Right renal pelvis (tissue), 4 donors: ENCODE measurements at regions not wholly inside any gene's neighbourhood (a gene's known extent, or its start where the extent isn't known, plus 50 kb on each side); places are given as distances from the start of the nearest gene placed in this dataset.

Experiments used
- DNase-seq, 4 donors: peaks; one replicate each; pipeline ENCODE4 v3.0.0-alpha.2; 2013; ENCODE audit warnings: low read depth in 4 of 4, low spot score in 3 of 4, missing footprints in 1 of 4

DNA sequence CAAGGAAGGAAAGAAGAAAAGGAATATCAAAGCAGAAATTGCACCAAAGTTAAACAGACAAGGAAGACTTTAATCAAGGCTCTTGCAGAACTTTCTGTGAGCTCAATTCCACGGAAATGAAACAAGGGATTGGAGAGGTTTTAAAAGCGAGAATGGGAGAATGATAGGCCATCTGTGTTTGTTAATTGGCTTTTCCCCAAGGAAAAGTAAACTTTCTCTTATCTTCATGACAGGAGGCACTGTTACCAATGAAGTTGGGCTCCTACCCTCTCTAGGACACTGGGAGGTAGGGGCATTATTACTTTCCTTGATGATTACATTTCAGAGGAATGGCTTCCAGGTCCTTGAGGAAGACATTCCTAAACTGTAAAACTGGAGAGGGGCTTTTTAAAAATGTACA lies 328.8 kb upstream of the NWD2 start:
- DNase-seq = no peak

- DNase-seq = no peak
Measured at GRCh38 chr4:36917413-36917812, 327.1 kb upstream of the NWD2 start.

GRCh38 chr4:36919721-36920120 lies 324.8 kb upstream of the NWD2 start:
- DNase-seq = no peak

DNA sequence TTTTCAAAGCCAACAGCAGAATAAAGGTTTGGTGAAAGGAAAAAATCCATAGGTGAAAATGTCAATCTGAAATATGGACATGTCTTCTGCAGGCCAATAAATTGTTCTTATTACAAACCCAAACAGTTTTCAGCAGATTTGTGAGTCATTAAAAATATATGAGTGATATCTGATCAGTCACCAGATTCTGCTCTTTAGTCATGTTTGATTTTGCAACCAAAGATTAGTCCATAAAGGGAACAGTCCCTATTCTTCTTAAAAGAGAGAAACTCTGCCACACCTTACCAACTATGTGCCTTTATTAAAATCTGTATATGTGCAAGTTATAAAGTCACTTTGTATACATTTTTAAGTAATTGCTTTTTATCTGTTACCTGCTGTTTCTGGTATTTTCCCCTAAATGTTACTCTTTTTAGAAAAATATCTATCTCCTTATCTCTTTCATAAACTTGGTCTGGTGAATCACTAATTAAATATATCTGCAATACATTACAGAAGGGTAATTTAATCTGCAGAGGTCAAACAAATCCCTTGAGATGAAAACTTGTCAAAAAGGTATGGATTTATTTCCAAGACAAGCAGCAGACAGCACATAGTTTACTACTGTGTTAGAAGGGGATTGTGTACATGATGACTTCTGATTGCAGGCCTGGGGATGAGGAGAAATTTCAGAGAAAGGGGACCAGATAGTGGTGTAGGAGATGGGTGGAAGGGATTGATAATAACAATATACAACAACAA lies 322.9 kb upstream of the NWD2 start:
- no peak for DNase-seq

DNA sequence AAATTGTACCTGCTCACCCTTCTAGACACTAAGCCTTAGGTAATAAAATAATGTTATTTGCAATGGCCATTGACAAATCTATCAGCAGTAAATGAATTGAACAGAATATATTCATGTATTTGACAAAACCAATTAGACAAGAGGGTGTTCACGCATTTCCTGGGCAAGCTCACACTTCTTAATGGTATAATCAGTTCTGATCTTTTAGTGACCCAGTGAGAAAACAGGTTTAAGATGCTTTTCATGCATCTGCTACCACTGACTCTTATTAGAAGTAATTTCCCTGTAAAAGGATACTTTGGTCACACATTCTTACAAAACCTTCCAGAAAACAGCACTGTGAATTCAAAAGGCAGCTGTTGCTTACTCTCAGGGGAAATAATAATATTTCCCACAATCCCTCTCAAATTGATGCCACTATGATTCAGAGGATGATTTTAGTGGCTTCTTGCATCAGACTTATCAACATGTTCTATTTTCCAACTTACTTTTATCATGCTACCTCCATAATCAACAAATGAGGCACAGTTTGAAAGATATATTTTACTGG lies 313.9 kb upstream of the NWD2 start:
- DNase-seq = no peak

DNA sequence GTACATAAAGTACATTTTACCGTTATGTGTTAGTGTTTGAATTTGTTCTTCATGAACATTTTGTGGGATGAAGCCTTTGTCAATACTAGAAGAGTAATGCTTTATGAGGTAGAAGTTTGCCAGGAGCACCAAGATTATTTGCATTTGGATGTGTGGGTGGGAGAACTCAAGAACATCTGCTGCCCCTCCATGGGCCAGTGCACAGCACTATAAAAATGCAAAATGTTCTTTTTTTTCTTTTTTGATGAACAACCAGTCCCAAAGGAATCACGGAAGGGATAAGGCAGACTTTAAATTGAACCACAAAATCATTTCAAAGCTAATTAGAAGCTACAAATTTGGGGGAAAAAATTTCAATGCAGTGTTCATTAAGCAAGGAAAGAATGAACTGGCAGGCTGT lies 300.3 kb upstream of the NWD2 start:
- DNase-seq = no peak

GRCh38 chr4:36961420-36961819 lies 283.1 kb upstream of the NWD2 start:
- DNase-seq = no peak

DNA sequence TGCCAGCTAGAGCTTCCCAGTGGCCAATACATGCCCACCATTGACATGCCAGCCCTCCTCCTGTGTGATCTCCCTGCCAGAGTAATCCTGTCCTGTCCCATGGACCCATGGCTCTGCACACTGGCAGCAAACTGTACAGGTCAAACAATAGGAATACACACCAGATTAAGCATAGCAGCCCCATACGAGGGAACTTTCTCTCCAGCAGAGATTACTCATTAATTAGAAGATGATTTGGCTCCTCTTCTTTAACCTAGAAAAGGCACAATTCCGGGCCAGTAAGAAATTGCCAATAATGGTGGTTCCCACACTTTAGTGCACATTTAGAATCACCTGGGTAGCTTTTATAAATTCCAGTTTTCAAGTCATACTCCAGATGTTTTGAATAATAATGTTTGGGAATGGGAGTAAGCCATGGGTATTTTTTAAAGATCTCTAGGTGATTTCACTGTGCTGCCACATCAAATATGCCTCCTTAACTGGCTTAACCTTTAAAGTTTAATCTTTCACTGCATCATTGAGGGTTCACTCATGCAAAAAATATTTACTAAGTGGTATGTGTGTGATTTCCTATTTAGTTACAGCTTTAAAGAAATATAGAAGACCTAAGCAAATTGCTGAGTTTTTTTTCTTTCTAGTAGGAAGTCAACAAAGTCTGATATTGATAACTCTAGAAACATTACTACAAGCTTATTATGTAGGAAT lies 277.6 kb upstream of the NWD2 start:
- peak in 2 of 4 donors; percentile 28 to 37 for DNase-seq

DNA sequence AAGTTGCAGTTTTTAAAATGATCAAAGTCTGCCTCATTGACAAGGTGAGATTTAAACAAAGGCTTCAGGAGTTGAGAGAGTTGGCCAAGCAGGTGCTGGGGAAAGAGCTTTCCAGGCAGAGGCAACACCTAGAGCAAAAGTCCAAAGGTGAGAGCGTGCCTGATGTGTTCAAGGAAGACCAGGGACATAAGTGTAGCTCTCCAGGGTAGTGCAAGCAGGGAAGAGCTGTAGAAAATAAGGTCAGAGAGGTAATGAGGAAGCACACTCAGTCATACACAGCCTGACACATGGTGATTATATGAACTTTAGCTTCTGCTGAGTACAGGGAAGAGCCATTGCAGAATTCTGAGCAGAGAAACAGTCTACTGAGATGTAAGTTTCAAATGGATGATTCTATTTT lies 265.0 kb upstream of the NWD2 start:
- DNase-seq = no peak

DNA sequence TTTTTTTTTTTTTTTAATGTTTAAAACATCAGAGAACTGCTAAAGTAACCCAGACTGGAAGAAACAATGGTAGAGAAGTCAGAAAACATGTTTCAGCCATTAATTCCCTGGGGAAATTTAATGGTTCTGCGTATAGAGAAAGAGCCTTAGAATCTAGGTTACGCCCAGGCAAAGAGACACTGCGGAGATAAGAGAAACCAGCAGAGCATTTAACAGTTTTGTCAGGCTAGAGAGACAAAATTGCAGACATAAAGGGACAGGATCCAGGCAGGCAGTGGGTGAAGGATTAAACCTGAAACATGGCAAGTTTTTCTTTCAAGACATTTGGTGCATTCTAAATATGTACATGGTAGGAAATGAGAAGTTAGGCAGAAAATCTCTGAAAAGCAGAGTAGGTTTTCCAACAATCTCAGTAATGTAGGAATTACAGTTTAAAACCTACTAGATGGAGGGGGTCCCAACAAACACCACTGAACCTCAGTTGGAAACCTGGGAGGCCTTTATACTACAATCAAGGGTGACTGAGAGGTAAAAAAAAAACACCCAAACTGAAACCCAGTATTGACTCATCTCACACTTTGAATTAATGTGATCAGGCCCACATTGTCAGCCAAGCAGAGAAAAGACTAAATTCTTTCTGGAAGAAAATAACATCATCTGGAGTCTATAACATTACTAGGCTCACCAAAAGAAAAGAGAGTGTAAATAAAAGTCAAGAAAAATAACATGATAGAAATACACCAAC lies 254.2 kb upstream of the NWD2 start:
- no peak for DNase-seq

- no peak for DNase-seq
Measured at GRCh38 chr4:36997727-36998126, 246.8 kb upstream of the NWD2 start.

DNA sequence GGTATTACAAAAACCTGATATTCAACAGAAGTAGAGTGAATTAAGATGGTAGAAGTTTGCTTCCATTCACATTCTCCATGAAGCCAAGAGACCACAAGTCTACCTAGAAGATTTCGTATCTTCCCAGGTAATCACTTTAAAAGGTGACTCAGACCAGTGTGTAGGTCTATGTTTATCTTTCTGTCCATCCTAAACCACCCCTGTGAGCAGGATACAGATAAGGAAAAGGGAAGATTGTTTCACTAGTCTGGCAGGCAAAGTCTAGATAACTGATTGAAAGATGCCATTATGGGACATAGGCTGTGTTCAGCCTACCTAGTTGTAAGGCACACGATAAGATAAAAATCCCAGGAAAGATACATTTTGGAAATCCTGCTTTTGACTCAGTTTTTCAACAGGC lies 244.3 kb upstream of the NWD2 start:
- DNase-seq = no peak

DNA sequence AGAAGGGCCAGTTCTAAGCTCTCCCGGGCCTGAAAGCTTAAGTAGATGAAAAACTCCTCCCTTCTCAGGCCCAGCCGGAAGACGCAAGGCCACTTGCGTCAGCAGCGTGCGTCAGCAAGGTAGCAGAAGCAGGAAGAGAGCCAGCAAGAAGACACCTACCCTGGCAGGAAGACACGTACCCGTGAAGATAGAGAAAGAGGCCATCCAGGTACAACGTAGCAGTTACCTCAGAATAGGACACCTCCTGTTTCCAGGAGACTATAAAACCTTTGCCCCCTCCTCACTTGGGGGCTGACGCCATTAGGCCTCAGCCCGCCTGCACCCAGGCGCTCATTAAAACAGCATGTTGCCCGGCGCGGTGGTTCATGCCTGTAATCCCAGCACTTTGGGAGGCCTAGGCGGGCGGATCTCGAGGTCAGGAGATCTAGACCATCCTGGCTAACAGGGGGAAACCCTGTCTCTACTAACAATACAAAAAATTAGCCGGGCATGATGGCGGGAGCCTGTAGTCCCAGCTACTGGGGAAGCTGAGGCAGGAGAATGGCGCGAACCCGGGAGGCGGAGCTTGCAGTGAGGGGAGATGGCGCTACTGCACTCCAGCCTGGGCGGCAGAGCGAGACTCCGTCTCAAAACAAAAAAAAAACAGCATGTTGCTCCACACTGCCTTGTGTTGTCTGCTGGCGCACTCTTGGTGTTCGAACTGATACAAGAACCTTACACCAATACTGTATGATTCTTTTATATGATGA lies 242.7 kb upstream of the NWD2 start:
- no peak for DNase-seq

GRCh38 chr4:37002625-37003024 lies 241.9 kb upstream of the NWD2 start:
- DNase-seq = no peak

DNA sequence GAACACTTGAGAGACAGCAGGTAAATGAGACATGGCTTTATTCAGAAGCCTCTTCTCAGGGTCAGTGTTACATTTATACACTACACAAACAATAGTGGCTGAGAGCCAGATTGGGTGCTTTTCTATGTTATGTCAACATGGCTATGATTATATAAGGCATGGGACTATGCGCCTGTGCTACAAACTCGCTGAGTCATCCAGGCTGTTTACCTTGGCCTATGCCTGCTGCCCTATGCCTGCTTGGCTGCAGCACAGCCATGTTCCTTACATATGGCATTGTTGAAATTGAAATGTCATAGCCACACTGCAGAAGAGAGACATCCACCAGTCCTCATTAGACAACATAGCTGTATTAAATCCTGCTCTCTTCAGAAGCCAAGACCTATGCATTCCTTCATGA lies 236.3 kb upstream of the NWD2 start:
- no peak for DNase-seq

DNA sequence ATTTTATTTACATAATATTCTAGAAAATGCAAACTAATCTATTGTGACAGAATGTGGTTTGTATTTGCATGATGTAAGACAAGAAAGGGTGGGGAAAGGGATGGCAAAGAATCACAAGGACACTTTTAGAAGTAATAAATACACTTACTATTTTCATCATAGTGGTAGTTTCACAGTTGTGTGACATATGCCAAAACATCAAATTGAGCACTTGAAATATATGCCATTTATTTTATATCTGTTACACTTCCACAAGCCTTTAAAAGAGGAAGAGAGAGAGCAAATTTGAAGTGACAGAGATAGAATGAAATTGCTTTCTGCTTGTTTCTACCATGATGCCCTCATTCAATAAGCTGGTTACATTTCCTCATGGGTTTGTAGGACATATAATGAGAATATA lies 230.0 kb upstream of the NWD2 start:
- DNase-seq = no peak

DNA sequence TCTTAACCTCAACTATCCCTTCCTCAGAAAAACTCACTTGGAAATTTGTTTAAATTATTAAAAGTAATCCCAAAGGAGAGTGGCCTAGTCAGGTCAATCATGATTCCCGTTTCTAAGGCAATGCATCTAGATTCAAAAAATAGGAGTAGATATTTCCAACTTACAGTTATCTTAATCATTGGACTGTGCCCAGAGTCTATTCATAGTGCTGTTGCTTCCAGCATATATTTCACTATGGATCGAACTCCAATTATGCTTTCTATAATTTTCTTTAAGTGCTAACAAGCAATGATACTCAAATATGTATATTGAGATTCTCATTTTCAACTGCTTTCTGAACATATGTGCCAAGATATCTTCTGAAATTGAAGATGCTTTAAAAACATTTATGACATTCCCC lies 229.2 kb upstream of the NWD2 start:
- no peak for DNase-seq

DNA sequence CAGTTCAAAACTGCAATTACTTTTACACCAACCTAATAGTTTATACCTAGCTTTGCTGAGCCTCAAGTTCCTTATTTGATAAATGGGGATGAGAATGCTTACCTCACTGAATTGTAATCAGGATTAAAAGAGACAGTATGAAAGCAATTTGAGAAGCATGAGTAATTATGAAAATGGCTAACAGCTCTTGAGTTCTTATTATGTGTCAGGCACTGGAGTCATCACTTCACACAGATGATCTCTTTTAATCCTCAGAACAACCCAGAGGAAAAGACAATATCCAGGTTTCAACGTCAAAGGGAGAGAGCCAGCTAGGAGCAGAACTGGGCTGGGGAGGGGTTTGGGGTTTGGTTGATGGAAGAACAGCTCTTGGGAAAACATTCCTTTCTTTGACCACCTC lies 221.0 kb upstream of the NWD2 start:
- DNase-seq = no peak

- no peak for DNase-seq
Measured at GRCh38 chr4:37023996-37024395, 220.5 kb upstream of the NWD2 start.

GRCh38 chr4:37040816-37041215 lies 203.7 kb upstream of the NWD2 start:
- no peak for DNase-seq

- DNase-seq = no peak
Measured at GRCh38 chr4:37043342-37043741, 201.2 kb upstream of the NWD2 start.
